Esophagus squamous epithelium (tissue), 5 donors: ENCODE measurements at regions not wholly inside any gene's neighbourhood (a gene's known extent, or its start where the extent isn't known, plus 50 kb on each side); places are given as distances from the start of the nearest gene placed in this dataset.

ENCODE experiments used
- DNase-seq: peaks from one replicate; lab custom pipeline; 2025; lab: John Stamatoyannopoulos, UW
- H3K27ac ChIP-seq, 4 donors: fragments of 200-600 bp; sonication (generic); one replicate each; pipeline ENCODE4 v1.5.1; 2016 to 2019; ENCODE audit warnings: mild to moderate bottlenecking in 1 of 4
- H3K27me3 ChIP-seq, 4 donors: fragments of 200-600 bp; sonication (generic); 1 replicate in 3 of 4; 2 replicates in 1 of 4; pipeline versions ENCODE4 v1.5.1 to v1.6.0; 2017 to 2021; ENCODE audit warnings: antibody characterized with exemption in 1 of 4
- H3K36me3 ChIP-seq, 3 donors: fragments of 200-600 bp; sonication (generic); one replicate each; pipeline ENCODE4 v1.5.1; 2016 to 2019
- H3K4me1 ChIP-seq, 3 donors: fragments of 200-600 bp; sonication (generic); one replicate each; pipeline ENCODE4 v1.5.1; 2017 to 2019
- H3K4me3 ChIP-seq, 4 donors: fragments of 200-600 bp; sonication (generic); 1 replicate in 3 of 4; 2 replicates in 1 of 4; pipeline ENCODE4 v1.5.1; 2016 to 2019; ENCODE audit warnings: mild to moderate bottlenecking in 2 of 4, moderate library complexity in 1 of 4
- H3K9me3 ChIP-seq, 3 donors: fragments of 200-600 bp; sonication (generic); one replicate each; pipeline ENCODE4 v1.5.1; 2016 to 2019
- CTCF ChIP-seq, 6 experiments: fragments of 450-650 bp in 4 of 6; fragments of 200-600 bp in 2 of 6; sonication (generic) in 2 of 6; IDR thresholded peaks; one replicate each; pipeline ENCODE4 v1.5.1; 2016 to 2019; ENCODE audit warnings: antibody characterized with exemption in 6 of 6, mild to moderate bottlenecking in 4 of 6, moderate library complexity in 4 of 6
- POLR2A ChIP-seq, 4 donors: fragments of 450-650 bp; IDR thresholded peaks; one replicate each; pipeline ENCODE4 v1.6.1; 2017; ENCODE audit warnings: antibody characterized with exemption in 4 of 4, mild to moderate bottlenecking in 4 of 4, moderate library complexity in 3 of 4
- WGBS, 2 donors: methylation state at CpG; one replicate each; pipeline ENCODE4 v1.1.5; 2018; 5-methylcytosine and 5-hydroxymethylcytosine counted together
- intact Hi-C: fragments of 100-400 bp; cut with DNase I; formaldehyde crosslinking; loops from one replicate; pipeline ENCODE4 v1.15.0; 2022
- donor health status: DM: yes; HTN: yes; CAD: no.

- Histone ChIP-seq H3K36me3 (no peaks in the 10 kb centered on the region), H3K9me3 (no peaks in the 10 kb centered on the region), H3K4me3 (no peak overlapping the region), H3K4me1 (no peaks in the 10 kb centered on the region), H3K27me3 (no peaks in the 10 kb centered on the region), H3K27ac (no peak overlapping the region)
- TF ChIP-seq POLR2A (IDR thresholded peaks at IDR 0.05) (no peak), CTCF (IDR thresholded peaks at IDR 0.05) (no peak)
- DNase-seq: no peak
- WGBS, 2 donors: 82 to 97% methylated on average over 3 of the region's 3 CpGs
- intact Hi-C loops: no loop called here
These were observed 241.5 kb downstream of the SATB2 start for GRCh38 chr2:199216253-199216652.

- Histone ChIP-seq H3K9me3 (no peaks in the 10 kb centered on the region), H3K27ac (no peak overlapping the region), H3K27me3 (no peaks in the 10 kb centered on the region), H3K4me3 (no peak overlapping the region), H3K4me1 (no peaks in the 10 kb centered on the region), H3K36me3 (no peaks in the 10 kb centered on the region)
- DNase-seq: no peak
- TF ChIP-seq POLR2A (IDR thresholded peaks at IDR 0.05): no peak
- no peak for TF ChIP-seq CTCF (IDR thresholded peaks at IDR 0.05)
- WGBS, 2 donors: 61 to 89% methylated on average over 2 of the region's 2 CpGs
- intact Hi-C loops: no loop called here
These were observed 250.7 kb downstream of the SATB2 start for GRCh38 chr2:199207011-199207410.

GRCh38 chr2:199206536-199206935 is 251.2 kb downstream of the SATB2 start:
- WGBS, 2 donors: 48 to 77% methylated on average over 5 to 9 of the region's 9 CpGs
- no peak overlapping the region for H3K27ac ChIP-seq
- intact Hi-C loops: no loop called here
- H3K9me3 ChIP-seq: no peaks in the 10 kb centered on the region
- TF ChIP-seq CTCF (IDR thresholded peaks at IDR 0.05) (no peak), POLR2A (IDR thresholded peaks at IDR 0.05) (no peak)
- H3K27me3 ChIP-seq: no peaks in the 10 kb centered on the region
- no peak for DNase-seq
- H3K36me3 ChIP-seq: no peaks in the 10 kb centered on the region
- H3K4me3 ChIP-seq: no peak overlapping the region
- H3K4me1 ChIP-seq: no peaks in the 10 kb centered on the region

GRCh38 chr2:199202964-199203363 is 254.8 kb downstream of the SATB2 start:
- intact Hi-C loops: no loop called here
- no peak for DNase-seq
- H3K4me3 ChIP-seq: no peak overlapping the region
- H3K27ac ChIP-seq: no peak overlapping the region
- H3K4me1 ChIP-seq: no peaks in the 10 kb centered on the region
- 74 to 79% methylated on average over 5 of the region's 5 CpGs for WGBS, 2 donors
- no peaks in the 10 kb centered on the region for H3K36me3 ChIP-seq
- no peaks in the 10 kb centered on the region for H3K9me3 ChIP-seq
- no peaks in the 10 kb centered on the region for H3K27me3 ChIP-seq
- TF ChIP-seq CTCF (IDR thresholded peaks at IDR 0.05): no peak

- Histone ChIP-seq H3K27ac (no peak overlapping the region), H3K36me3 (no peaks in the 10 kb centered on the region), H3K9me3 (no peaks in the 10 kb centered on the region), H3K27me3 (no peaks in the 10 kb centered on the region), H3K4me1 (no peaks in the 10 kb centered on the region), H3K4me3 (no peak overlapping the region)
- intact Hi-C loops: no loop called here
- DNase-seq: no peak
- no peak for TF ChIP-seq CTCF (IDR thresholded peaks at IDR 0.05)
- no peak for TF ChIP-seq POLR2A (IDR thresholded peaks at IDR 0.05)
- 53 to 75% methylated on average over 1 of the region's 1 CpG for WGBS, 2 donors
These were observed 256.2 kb downstream of the SATB2 start for GRCh38 chr2:199201539-199201938.
